Prostate gland (tissue), 2 donors: ENCODE measurements at regions not wholly inside any gene's neighbourhood (a gene's known extent, or its start where the extent isn't known, plus 50 kb on each side); places are given as distances from the start of the nearest gene placed in this dataset.

Experiments
- DNase-seq: peaks from one replicate; pipeline ENCODE4 v3.0.0-alpha.2; 2019; ENCODE audit warnings: low spot score
- H3K27ac ChIP-seq, 2 donors: fragments of 200-600 bp; sonication (generic); 2 replicates each; pipeline ENCODE4 v1.5.1; 2017 to 2019
- H3K27me3 ChIP-seq: fragments of 200-600 bp; sonication (generic); replicated peaks from 2 replicates; pipeline ENCODE4 v1.5.1; 2019; ENCODE audit not compliant: insufficient read depth
- H3K36me3 ChIP-seq, 2 donors: fragments of 200-600 bp; sonication (generic); 1 replicate in 1 of 2; 2 replicates in 1 of 2; pipeline versions ENCODE4 v1.5.1 to v1.8.1; 2017 to 2019
- H3K4me1 ChIP-seq: fragments of 200-600 bp; sonication (generic); replicated peaks from 2 replicates; pipeline ENCODE4 v1.5.1; 2019
- H3K4me3 ChIP-seq, 2 donors: fragments of 200-600 bp; sonication (generic); 2 replicates each; pipeline ENCODE4 v1.5.1; 2017 to 2019
- H3K9me3 ChIP-seq: fragments of 200-600 bp; sonication (generic); 2 replicates; pipeline ENCODE4 v1.5.1; 2017
- POLR2A ChIP-seq: fragments of 450-650 bp; IDR thresholded peaks from one replicate; pipeline ENCODE4 v1.6.1; 2016; ENCODE audit warnings: antibody characterized with exemption, mild to moderate bottlenecking
- POLR2AphosphoS5 ChIP-seq: sonication (generic); formaldehyde crosslinking; IDR thresholded peaks from one replicate; pipeline ENCODE4 v1.6.1; 2017; ENCODE audit warnings: antibody characterized with exemption
- WGBS: methylation state at CpG from one replicate; pipeline ENCODE4 v1.1.5; 2018; 5-methylcytosine and 5-hydroxymethylcytosine counted together
- intact Hi-C: fragments of 100-400 bp; cut with DNase I; formaldehyde crosslinking; loops from one replicate; pipeline ENCODE4 v1.14.2; 2022
- TF ChIP-seq, protein P1 (sequence below), 4 experiments: fragments of 200-600 bp in 2 of 4; fragments of 450-650 bp in 2 of 4; sonication (generic) in 2 of 4; IDR thresholded peaks; 1 replicate in 3 of 4; 2 replicates in 1 of 4; pipeline ENCODE4 v1.5.1; 2016 to 2019; ENCODE audit warnings: antibody characterized with exemption in 4 of 4, mild to moderate bottlenecking in 2 of 4, moderate library complexity in 2 of 4

DNA sequence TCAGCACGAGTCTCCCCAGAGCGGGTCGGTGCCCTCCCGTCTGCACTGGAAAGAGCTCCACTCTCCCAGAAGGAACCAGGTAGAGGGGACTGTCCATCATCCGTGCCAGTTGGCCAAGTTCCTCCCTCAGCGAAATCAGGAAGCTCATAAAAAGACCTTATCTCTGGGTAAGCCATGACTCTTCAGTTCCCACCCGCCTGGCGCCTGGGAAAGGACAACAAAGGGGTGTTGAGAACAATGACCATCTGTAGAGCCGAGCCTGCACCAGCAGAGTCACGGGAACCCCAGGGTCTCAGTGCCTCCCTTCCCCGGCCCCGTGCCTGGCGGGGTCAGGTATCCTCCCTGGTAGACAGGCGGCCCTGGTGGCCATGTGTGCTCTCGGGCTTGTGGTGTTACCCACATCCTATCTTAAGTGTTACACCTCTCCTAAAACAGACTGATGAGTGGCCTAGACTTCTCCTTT lies 190.7 kb downstream of the AXIN2 start:
- intact Hi-C loops, result no loop called here
- Histone ChIP-seq H3K9me3 (no peaks in the 10 kb centered on the region), H3K4me1 (no peaks in the 10 kb centered on the region), H3K4me3 (no peak overlapping the region), H3K36me3 (no peaks in the 10 kb centered on the region), H3K27ac (no peak overlapping the region), H3K27me3 (no peaks in the 10 kb centered on the region)
- no peak for TF ChIP-seq POLR2AphosphoS5
- no peak for TF ChIP-seq POLR2A
- TF ChIP-seq, protein P1, sequence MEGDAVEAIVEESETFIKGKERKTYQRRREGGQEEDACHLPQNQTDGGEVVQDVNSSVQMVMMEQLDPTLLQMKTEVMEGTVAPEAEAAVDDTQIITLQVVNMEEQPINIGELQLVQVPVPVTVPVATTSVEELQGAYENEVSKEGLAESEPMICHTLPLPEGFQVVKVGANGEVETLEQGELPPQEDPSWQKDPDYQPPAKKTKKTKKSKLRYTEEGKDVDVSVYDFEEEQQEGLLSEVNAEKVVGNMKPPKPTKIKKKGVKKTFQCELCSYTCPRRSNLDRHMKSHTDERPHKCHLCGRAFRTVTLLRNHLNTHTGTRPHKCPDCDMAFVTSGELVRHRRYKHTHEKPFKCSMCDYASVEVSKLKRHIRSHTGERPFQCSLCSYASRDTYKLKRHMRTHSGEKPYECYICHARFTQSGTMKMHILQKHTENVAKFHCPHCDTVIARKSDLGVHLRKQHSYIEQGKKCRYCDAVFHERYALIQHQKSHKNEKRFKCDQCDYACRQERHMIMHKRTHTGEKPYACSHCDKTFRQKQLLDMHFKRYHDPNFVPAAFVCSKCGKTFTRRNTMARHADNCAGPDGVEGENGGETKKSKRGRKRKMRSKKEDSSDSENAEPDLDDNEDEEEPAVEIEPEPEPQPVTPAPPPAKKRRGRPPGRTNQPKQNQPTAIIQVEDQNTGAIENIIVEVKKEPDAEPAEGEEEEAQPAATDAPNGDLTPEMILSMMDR (IDR thresholded peaks at IDR 0.05), result no peak
- DNase-seq, result peak; percentile 36
- 22% methylated on average over 15 of the region's 15 CpGs for WGBS

DNA sequence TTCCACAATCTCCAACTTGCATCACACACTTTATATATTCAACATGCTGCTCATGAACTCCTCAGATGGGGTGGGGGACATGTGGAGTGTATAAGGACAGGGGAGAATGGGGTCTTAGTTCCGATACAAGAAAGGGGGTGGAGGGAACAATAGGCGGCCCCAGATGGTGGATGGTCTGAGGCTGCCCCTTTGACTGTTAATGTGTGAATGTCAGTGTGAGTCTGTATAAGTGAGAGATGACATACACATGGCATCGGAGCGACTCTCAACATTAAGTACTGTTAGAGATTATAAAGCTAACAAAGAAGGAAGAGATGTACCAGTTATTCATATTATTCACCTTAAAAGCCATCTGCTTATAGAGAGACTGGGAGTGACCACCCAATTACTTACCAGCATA lies 193.1 kb downstream of the AXIN2 start:
- intact Hi-C loops, result no loop called here
- no peaks in the 10 kb centered on the region for H3K9me3 ChIP-seq
- WGBS, result 89% methylated on average over 4 of the region's 4 CpGs

GRCh38 chr17:65366102-65366844 lies 195.2 kb downstream of the AXIN2 start:
- Histone ChIP-seq H3K27ac (no peak overlapping the region), H3K36me3 (no peaks in the 10 kb centered on the region), H3K4me1 (no peaks in the 10 kb centered on the region), H3K9me3 (no peaks in the 10 kb centered on the region), H3K27me3 (no peaks in the 10 kb centered on the region), H3K4me3 (no peak overlapping the region)
- intact Hi-C loops, result no loop called here
- no peak for DNase-seq
- WGBS, result 94% methylated on average over 15 of the region's 15 CpGs
- TF ChIP-seq POLR2A, result no peak
- TF ChIP-seq, protein P1 (IDR thresholded peaks at IDR 0.05), result no peak
- no peak for TF ChIP-seq POLR2AphosphoS5

More for the DNA sequence above, 193.1 kb downstream of the AXIN2 start:
- no peak overlapping the region for H3K27ac ChIP-seq
- H3K36me3 ChIP-seq, result no peaks in the 10 kb centered on the region
- DNase-seq, result no peak
- H3K4me1 ChIP-seq, result no peaks in the 10 kb centered on the region
- no peaks in the 10 kb centered on the region for H3K27me3 ChIP-seq
- TF ChIP-seq, protein P1 (IDR thresholded peaks at IDR 0.05), result no peak
- H3K4me3 ChIP-seq, result no peak overlapping the region

GRCh38 chr17:65365169-65365568 lies 196.3 kb downstream of the AXIN2 start:
- DNase-seq, result no peak
- H3K27ac ChIP-seq, result no peak overlapping the region
- TF ChIP-seq POLR2A (no peak), POLR2AphosphoS5 (no peak)
- TF ChIP-seq, protein P1 (IDR thresholded peaks at IDR 0.05), result no peak
- no peaks in the 10 kb centered on the region for H3K27me3 ChIP-seq
- WGBS, result 61% methylated on average over 11 of the region's 11 CpGs
- H3K9me3 ChIP-seq, result no peaks in the 10 kb centered on the region
- no peaks in the 10 kb centered on the region for H3K4me1 ChIP-seq
- no peaks in the 10 kb centered on the region for H3K36me3 ChIP-seq
- no peak overlapping the region for H3K4me3 ChIP-seq
- intact Hi-C loops, result no loop called here

DNA sequence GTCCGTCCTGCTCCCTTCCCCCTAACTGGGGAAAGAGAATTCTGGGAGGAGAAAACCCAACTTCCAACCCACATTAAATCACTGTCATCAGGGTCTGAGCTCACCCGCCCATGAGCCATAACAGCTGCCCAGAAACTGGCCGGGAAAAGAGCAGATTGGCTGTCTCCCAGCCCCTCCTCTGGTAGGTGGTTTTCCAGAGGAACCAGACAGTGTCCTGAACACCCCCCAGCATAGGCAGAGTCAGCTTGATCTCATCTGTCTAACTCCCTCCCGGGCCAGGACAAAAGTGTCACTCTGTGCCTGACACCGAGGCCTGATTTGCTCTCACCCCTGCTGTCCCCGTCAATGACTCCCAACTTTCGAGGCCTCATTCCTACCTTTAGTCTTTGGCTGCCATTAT lies 197.0 kb downstream of the AXIN2 start:
- no peak for DNase-seq
- intact Hi-C loops, result no loop called here
- Histone ChIP-seq H3K4me1 (no peaks in the 10 kb centered on the region), H3K4me3 (no peak overlapping the region), H3K27me3 (no peaks in the 10 kb centered on the region), H3K27ac (no peak overlapping the region), H3K36me3 (no peaks in the 10 kb centered on the region), H3K9me3 (no peaks in the 10 kb centered on the region)
- WGBS, result 80% methylated on average over 7 of the region's 7 CpGs
- TF ChIP-seq POLR2A (no peak), POLR2AphosphoS5 (no peak)
- TF ChIP-seq, protein P1 (IDR thresholded peaks at IDR 0.05), result no peak
